Naive thymus-derived CD4-positive, alpha-beta T cell (primary cell): ENCODE measurements at regions not wholly inside any gene's neighbourhood (a gene's known extent, or its start where the extent isn't known, plus 50 kb on each side); places are given as distances from the start of the nearest gene placed in this dataset.
A peak's percentile ranks its signal among the peaks of the same experiment; 100 is the strongest.

Experiments used
- ATAC-seq: fragments of 150-1000 bp; cut with Tn5 transposase; 2 replicates; pipeline ENCODE4 v1.10.0; 2021; ENCODE audit warnings: mild to moderate bottlenecking, moderate library complexity
- CTCF ChIA-PET: fragments of 350-600 bp; sonication (Branson Sonifier 250); formaldehyde crosslinking; loops from one replicate; lab custom pipeline; 2021; ENCODE audit warnings: antibody characterized with exemption; lab: Charles Lee
- POLR2A ChIA-PET: fragments of 350-600 bp; sonication (Branson Sonifier 250); formaldehyde crosslinking; loops from one replicate; lab custom pipeline; 2021; ENCODE audit warnings: antibody characterized with exemption, inconsistent platforms; lab: Charles Lee
- DNase-seq, 9 donors: peaks; one replicate each; pipeline versions ENCODE4 v3.0.0 to v3.0.0-alpha.2; 2020 to 2022; ENCODE audit warnings: mixed read lengths in 1 of 9
- H3K27ac ChIP-seq: one replicate; pipeline ENCODE4 v1.7.0; 2013; ENCODE audit warnings: mild to moderate bottlenecking, low read depth, low read length, moderate library complexity
- H3K27me3 ChIP-seq, 2 donors: one replicate each; pipeline ENCODE4 v1.7.0; 2013; ENCODE audit warnings: low read length in 2 of 2, mild to moderate bottlenecking in 2 of 2, moderate library complexity in 2 of 2; ENCODE audit not compliant: control insufficient read depth in 2 of 2, insufficient read depth in 2 of 2
- H3K36me3 ChIP-seq, 3 experiments: 1 replicate in 2 of 3; 2 replicates in 1 of 3; pipeline ENCODE4 v1.7.0; 2013; ENCODE audit warnings: low read length in 3 of 3, mild to moderate bottlenecking in 3 of 3, moderate library complexity in 1 of 3; ENCODE audit not compliant: insufficient read depth in 3 of 3, control insufficient read depth in 2 of 3
- H3K4me1 ChIP-seq, 2 donors: one replicate each; pipeline ENCODE4 v1.7.0; 2013; ENCODE audit warnings: low read length in 2 of 2, mild to moderate bottlenecking in 2 of 2, moderate library complexity in 1 of 2; ENCODE audit not compliant: control insufficient read depth in 2 of 2, insufficient read depth in 2 of 2
- H3K4me3 ChIP-seq: 2 replicates; pipeline ENCODE4 v1.7.0; 2013; ENCODE audit warnings: mild to moderate bottlenecking, low read length
- H3K9me3 ChIP-seq, 3 experiments: 1 replicate in 2 of 3; 2 replicates in 1 of 3; pipeline ENCODE4 v1.7.0; 2013; ENCODE audit warnings: low read length in 3 of 3; ENCODE audit not compliant: control insufficient read depth in 2 of 3
- H3K27ac Mint-ChIP-seq, 9 donors: one replicate each; pipeline ENCODE4 v1.8.0; 2020 to 2022; ENCODE audit warnings: mixed read lengths in 9 of 9, mild to moderate bottlenecking in 8 of 9, moderate library complexity in 5 of 9, inconsistent platforms in 2 of 9
- H3K27me3 Mint-ChIP-seq, 5 donors: one replicate each; pipeline ENCODE4 v1.8.0; 2021 to 2022; ENCODE audit warnings: mixed read lengths in 5 of 5, mild to moderate bottlenecking in 1 of 5
- H3K36me3 Mint-ChIP-seq, 5 donors: one replicate each; pipeline ENCODE4 v1.8.0; 2020 to 2022; ENCODE audit warnings: mixed read lengths in 5 of 5, mild to moderate bottlenecking in 3 of 5, inconsistent platforms in 1 of 5
- H3K4me1 Mint-ChIP-seq, 7 donors: one replicate each; pipeline ENCODE4 v1.8.0; 2020 to 2022; ENCODE audit warnings: mixed read lengths in 7 of 7, mild to moderate bottlenecking in 3 of 7, inconsistent platforms in 1 of 7
- H3K4me3 Mint-ChIP-seq, 10 donors: one replicate each; pipeline ENCODE4 v1.8.0; 2020 to 2022; ENCODE audit warnings: mild to moderate bottlenecking in 10 of 10, mixed read lengths in 10 of 10, moderate library complexity in 6 of 10, inconsistent platforms in 2 of 10
- H3K9me3 Mint-ChIP-seq, 11 donors: one replicate each; pipeline ENCODE4 v1.8.0; 2020 to 2022; ENCODE audit warnings: mixed read lengths in 11 of 11, mild to moderate bottlenecking in 4 of 11, inconsistent platforms in 1 of 11, moderate library complexity in 1 of 11
- intact Hi-C, 2 donors: fragments of 100-400 bp; cut with micrococcal nuclease; formaldehyde crosslinking; loops; one replicate each; pipeline ENCODE4 v1.15.1; 2023

DNA sequence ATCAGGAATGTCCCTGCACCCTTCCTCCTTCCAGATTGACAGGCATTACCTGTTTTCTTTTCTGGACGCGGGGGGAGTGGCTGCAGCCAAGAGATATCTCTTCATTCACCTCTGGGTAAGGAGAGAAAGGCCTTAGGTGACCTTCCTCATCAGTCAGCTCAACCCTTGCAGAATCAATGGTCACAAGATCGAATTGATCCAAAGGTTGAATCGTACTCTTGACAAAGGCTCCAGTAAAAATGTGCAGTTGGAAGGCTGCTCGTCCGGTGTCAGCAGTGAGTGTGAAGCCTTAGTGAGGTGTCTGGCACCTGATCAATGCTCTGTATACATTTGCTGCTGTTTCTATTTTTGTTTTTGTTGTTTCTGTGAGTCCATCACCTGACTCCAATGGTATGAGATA lies 282.6 kb upstream of the AJAP1 start:
- Histone ChIP-seq H3K9me3 (no peaks in the 10 kb centered on the region), H3K4me3 (no peak overlapping the region), H3K27me3 (no peaks in the 10 kb centered on the region), H3K4me1 (no peaks in the 10 kb centered on the region), H3K27ac (no peak overlapping the region), H3K36me3 (no peaks in the 10 kb centered on the region)
- ChIA-PET CTCF (no interaction called here), POLR2A (no interaction called here)
- Mint-ChIP-seq H3K36me3 (no peaks in the 10 kb centered on the region), H3K9me3 (peaks cover 0 to 15% (median 1%) of the 10 kb centered on the region in 11 donors), H3K27ac (no peak overlapping the region), H3K27me3 (peaks cover 0 to 10% (median 5%) of the 10 kb centered on the region in 5 donors), H3K4me3 (no peak overlapping the region), H3K4me1 (no peaks in the 10 kb centered on the region)
- intact Hi-C loops: no loop called here
- no peak for DNase-seq
- ATAC-seq: no peak

DNA sequence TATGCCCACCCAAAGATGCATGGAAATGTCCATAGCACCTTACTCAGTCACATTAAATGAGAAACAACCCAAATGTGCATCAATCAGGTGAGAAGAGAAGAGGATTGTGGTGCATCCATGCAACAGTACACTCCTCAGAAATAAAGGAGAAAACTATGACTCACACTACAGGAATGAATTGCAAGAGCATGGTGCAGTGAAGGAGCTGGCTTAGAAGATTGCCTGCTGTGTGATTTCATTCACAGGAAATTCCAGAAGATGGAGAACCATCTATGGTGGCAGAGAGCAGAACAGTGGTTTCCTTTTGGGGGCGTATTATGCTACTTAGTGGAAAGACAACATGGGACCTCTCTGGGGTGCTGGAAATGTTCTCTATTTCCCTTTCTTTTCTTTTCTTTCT lies 278.6 kb upstream of the AJAP1 start:
- Histone ChIP-seq H3K4me1 (no peaks in the 10 kb centered on the region), H3K27me3 (no peaks in the 10 kb centered on the region), H3K4me3 (no peak overlapping the region), H3K36me3 (no peaks in the 10 kb centered on the region), H3K9me3 (no peaks in the 10 kb centered on the region), H3K27ac (no peak overlapping the region)
- CTCF ChIA-PET: no interaction called here
- H3K4me1 Mint-ChIP-seq: peaks cover 0 to 18% (median 0%) of the 10 kb centered on the region in 7 donors
- no peak overlapping the region for H3K27ac Mint-ChIP-seq
- ATAC-seq (no peak), DNase-seq (no peak)
- intact Hi-C loops: no loop called here
- no peak overlapping the region for H3K4me3 Mint-ChIP-seq
- POLR2A ChIA-PET: no interaction called here
- H3K36me3 Mint-ChIP-seq: peaks cover 0 to 3% (median 0%) of the 10 kb centered on the region in 5 donors
- H3K9me3 Mint-ChIP-seq: peaks cover 0 to 18% (median 6%) of the 10 kb centered on the region in 11 donors
- H3K27me3 Mint-ChIP-seq: peaks cover 0 to 10% (median 5%) of the 10 kb centered on the region in 5 donors

DNA sequence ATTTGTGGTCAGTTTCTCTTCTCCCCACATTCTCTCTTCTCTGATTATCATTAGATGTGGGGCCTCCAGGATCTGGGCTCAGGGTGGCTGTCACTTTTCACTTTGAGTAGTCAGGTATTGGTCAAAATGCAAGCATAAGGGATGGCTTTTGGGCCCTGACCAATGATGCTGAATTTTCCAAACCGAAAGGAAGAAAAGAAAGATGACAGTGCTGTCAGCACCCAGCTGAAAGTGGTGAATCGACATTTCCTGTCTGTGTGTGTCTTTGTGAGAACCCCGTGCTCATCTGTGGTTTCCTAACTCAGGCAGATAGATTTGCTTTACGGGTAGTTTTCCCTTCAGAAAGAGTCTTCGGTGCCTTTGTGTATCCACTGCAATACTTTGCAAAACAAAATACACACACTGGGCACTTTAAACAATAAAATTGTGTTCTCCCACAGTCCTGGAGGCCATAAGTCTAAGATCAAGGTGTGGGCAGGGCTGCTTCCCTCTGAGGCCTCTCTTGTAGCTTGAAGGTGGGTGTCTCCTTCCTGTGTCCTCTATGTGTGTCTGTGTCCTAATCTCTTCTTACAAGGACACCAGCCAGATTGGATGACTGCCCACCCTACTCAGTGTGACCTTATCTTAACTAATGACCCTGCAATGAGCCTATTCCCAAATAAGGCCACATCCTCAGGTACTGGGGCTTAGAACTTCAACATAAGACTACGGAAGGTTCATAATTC lies 274.8 kb upstream of the AJAP1 start:
- Histone ChIP-seq H3K27me3 (no peaks in the 10 kb centered on the region), H3K4me1 (no peaks in the 10 kb centered on the region), H3K9me3 (no peaks in the 10 kb centered on the region), H3K27ac (no peak overlapping the region), H3K4me3 (no peak overlapping the region), H3K36me3 (no peaks in the 10 kb centered on the region)
- Mint-ChIP-seq H3K36me3 (peaks cover 0 to 14% (median 4%) of the 10 kb centered on the region in 5 donors), H3K27me3 (peaks cover 0 to 17% (median 5%) of the 10 kb centered on the region in 5 donors), H3K9me3 (peaks cover 0 to 41% (median 13%) of the 10 kb centered on the region in 11 donors), H3K4me1 (peaks cover 0 to 18% (median 0%) of the 10 kb centered on the region in 7 donors), H3K4me3 (peak overlapping the region in 2 of 10 donors; percentile 6 to 57), H3K27ac (peak overlapping the region in 1 of 9 donors; percentile 65)
- ChIA-PET POLR2A (no interaction called here), CTCF (no interaction called here)
- ATAC-seq (no peak), DNase-seq (peak in 1 of 9 donors; percentile 22)
- intact Hi-C loops: loop anchor here in 1 of 2 donors (2.0 kb wide), 1 partner anchor 45 kb away; no protein-coding TSS in a partner anchor

DNA sequence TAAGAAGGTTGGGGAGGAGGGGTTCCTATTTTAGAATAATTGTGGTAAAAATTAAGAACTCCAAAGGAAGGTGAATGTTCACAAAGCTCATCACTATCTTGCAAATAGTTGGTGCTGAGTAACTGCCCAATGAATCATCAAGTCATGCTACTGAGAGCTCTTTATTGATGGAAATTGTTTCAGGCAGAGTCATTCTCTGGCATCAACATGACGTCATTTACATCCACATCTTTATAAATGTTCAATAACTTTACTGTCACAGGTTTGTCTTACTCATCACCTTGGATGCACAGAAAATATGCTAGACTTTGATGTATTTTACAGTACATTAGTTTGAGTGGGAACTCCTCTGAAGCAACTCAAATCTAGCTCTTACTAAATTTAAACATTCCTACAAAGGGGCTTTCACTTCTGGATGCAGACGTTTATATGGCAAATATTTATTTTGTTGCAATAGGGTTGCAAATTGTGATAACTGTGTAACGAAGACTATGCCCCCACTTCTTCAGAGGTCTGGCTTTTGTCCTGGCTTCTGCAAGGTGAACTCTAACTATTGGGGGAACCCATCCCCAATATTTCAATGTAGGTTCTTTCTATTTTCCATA lies 273.7 kb upstream of the AJAP1 start:
- no peaks in the 10 kb centered on the region for H3K9me3 ChIP-seq
- H3K27ac ChIP-seq: no peak overlapping the region
- Mint-ChIP-seq H3K27ac (no peak overlapping the region), H3K36me3 (peaks cover 0 to 14% (median 4%) of the 10 kb centered on the region in 5 donors), H3K9me3 (peaks cover 2 to 48% (median 16%) of the 10 kb centered on the region in 11 donors), H3K4me3 (no peak overlapping the region), H3K4me1 (peaks cover 0 to 18% (median 0%) of the 10 kb centered on the region in 7 donors), H3K27me3 (peaks cover 0 to 22% (median 5%) of the 10 kb centered on the region in 5 donors)
- H3K4me1 ChIP-seq: no peaks in the 10 kb centered on the region
- intact Hi-C loops: no loop called here
- no peak overlapping the region for H3K4me3 ChIP-seq
- ChIA-PET POLR2A (no interaction called here), CTCF (no interaction called here)
- DNase-seq: no peak
- ATAC-seq: no peak
- H3K27me3 ChIP-seq: no peaks in the 10 kb centered on the region
- H3K36me3 ChIP-seq: no peaks in the 10 kb centered on the region

DNA sequence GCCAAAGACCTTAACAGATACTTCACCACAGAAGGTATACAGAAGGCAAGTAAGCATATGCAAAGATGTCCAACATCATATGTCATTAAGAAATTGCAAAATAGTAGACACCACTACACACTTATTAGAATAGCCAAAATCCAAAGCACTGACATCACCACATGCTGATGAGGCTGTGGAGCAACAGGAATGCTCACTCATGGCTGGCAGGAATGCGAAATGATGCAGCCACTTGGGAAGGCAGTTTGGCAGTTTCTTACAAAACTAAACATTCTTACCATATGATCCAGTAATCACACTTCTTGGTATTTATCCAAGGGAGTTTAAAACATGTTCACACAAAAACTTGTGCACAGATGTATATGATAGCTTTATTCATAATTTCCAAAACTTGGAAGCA lies 261.2 kb upstream of the AJAP1 start:
- H3K36me3 Mint-ChIP-seq: peaks cover 0 to 11% (median 0%) of the 10 kb centered on the region in 5 donors
- no peak overlapping the region for H3K4me3 ChIP-seq
- H3K9me3 ChIP-seq: peaks cover 0 to 5% (median 0%) of the 10 kb centered on the region in 3 experiments
- no peaks in the 10 kb centered on the region for H3K4me1 Mint-ChIP-seq
- no peak for DNase-seq
- H3K27me3 ChIP-seq: no peaks in the 10 kb centered on the region
- no peaks in the 10 kb centered on the region for H3K4me1 ChIP-seq
- H3K27ac Mint-ChIP-seq: no peak overlapping the region
- H3K36me3 ChIP-seq: no peaks in the 10 kb centered on the region
- no peak overlapping the region for H3K4me3 Mint-ChIP-seq
- CTCF ChIA-PET: no interaction called here
- H3K27ac ChIP-seq: no peak overlapping the region
- peaks cover 3 to 61% (median 23%) of the 10 kb centered on the region in 5 donors for H3K27me3 Mint-ChIP-seq
- H3K9me3 Mint-ChIP-seq: peaks cover 6 to 42% (median 11%) of the 10 kb centered on the region in 11 donors
- POLR2A ChIA-PET: no interaction called here
- intact Hi-C loops: no loop called here
- ATAC-seq: no peak

DNA sequence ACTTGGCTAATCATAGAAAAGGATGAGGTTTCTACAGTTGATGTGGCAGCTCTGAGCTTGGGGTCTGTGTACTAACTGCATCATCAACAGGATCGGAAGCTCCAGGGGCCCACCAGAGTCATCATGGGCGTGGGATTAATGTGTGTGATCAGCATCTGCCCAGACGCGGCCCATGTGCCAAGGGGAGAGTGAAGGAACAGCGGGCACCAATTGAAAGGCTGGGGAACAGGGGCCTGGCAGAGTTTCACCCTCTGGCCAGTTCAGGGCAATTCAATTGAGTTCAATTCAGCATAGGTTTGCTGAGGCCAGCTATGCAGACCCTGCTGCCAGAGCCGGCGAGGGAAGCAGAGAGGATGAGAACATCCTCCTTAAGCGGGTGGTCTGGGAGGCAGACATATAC lies 260.0 kb upstream of the AJAP1 start:
- H3K4me3 Mint-ChIP-seq: no peak overlapping the region
- H3K9me3 ChIP-seq: peaks cover 0 to 5% (median 0%) of the 10 kb centered on the region in 3 experiments
- H3K36me3 ChIP-seq: no peaks in the 10 kb centered on the region
- intact Hi-C loops: no loop called here
- H3K27me3 Mint-ChIP-seq: peaks cover 3 to 58% (median 18%) of the 10 kb centered on the region in 5 donors
- H3K4me3 ChIP-seq: no peak overlapping the region
- peaks cover 0 to 9% (median 0%) of the 10 kb centered on the region in 5 donors for H3K36me3 Mint-ChIP-seq
- ChIA-PET CTCF (no interaction called here), POLR2A (no interaction called here)
- DNase-seq (no peak), ATAC-seq (no peak)
- no peaks in the 10 kb centered on the region for H3K4me1 ChIP-seq
- H3K27ac ChIP-seq: no peak overlapping the region
- no peaks in the 10 kb centered on the region for H3K4me1 Mint-ChIP-seq
- H3K9me3 Mint-ChIP-seq: peaks cover 3 to 42% (median 11%) of the 10 kb centered on the region in 11 donors
- H3K27ac Mint-ChIP-seq: no peak overlapping the region
- no peaks in the 10 kb centered on the region for H3K27me3 ChIP-seq
